ENCODE measurements at regions not wholly inside any gene's neighbourhood (a gene's known extent, or its start where the extent isn't known, plus 50 kb on each side); places are given as distances from the start of the nearest gene placed in this dataset.

DNA sequence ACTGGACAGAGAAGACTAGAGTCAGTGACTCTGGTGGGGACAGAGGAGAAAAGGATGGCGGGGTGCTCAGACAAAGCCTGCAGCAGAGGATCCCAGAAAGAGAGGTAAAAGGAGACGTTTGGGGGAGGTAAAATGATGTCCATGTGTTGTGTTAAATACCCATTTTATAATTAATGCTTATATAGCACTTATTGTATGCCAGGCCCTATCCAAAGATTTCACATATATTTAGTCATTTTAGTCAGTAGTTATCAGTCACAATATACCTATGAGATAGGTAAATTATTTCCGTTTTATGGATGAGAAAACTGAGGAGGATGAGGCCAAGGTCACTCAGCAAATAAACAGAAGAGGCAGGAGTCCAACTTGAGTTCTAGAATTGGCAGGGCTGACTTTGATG is 144.6 kb upstream of the SEMA3E start:
- no peak for FAIRE-seq
- TF ChIP-seq TAF1 (IDR thresholded peaks at IDR 0.05; ENCODE audit: borderline replicate concordance, low read depth, low read length) (no peak), POLR2A (IDR thresholded peaks at IDR 0.05; ENCODE audit: low read depth, low read length) (no peak), POLR2AphosphoS5 (IDR thresholded peaks at IDR 0.05; ENCODE audit: low read depth, low read length) (no peak)
- no peak for DNase-seq (ENCODE audit: insufficient read length)

DNA sequence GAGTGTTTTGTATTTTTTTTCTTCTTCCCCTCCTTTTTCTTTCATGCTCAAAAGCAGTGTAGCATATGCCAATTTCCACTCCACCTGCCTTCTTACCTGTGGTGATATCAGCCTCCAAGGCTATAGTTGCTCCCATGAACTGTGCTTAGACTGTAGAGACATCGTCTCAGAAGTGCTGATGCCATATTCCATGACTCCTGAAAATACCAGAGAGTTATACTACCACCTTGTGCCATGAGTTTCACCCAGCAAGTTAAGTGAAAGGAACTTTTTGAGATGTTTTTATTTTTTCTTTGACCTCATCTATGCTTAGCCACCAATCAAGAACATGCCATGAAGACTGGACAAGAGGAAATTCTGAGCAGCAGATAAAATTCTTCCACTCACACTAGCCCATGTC is 142.8 kb upstream of the SEMA3E start:
- FAIRE-seq (no peak), DNase-seq (ENCODE audit: insufficient read length) (no peak)
- TF ChIP-seq POLR2A (IDR thresholded peaks at IDR 0.05; ENCODE audit: low read depth, low read length), result no peak
- TF ChIP-seq POLR2AphosphoS5 (IDR thresholded peaks at IDR 0.05; ENCODE audit: low read depth, low read length), result no peak
- TF ChIP-seq TAF1 (IDR thresholded peaks at IDR 0.05; ENCODE audit: borderline replicate concordance, low read depth, low read length), result no peak

DNA sequence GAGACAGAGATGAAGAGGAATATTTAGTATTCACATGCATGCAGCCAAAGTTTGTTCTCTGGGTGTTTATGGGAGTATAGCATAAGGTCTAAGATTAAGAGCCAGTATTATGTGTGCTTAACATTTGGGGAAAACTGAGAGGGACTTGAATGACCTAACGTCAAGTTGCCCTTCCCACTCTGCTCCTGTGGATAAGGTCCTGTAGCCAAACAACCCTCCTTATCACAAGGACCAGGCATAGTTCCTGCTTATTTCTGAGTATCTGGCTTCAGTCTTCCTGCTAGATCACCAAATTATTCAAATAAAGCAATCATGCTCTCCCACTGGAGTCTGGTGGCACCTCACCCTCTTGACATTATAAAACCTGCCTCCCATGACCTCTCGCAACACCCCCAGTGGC is 137.9 kb upstream of the SEMA3E start:
- FAIRE-seq (no peak), DNase-seq (ENCODE audit: insufficient read length) (no peak)
- TF ChIP-seq POLR2A (IDR thresholded peaks at IDR 0.05; ENCODE audit: low read depth, low read length) (no peak), TAF1 (IDR thresholded peaks at IDR 0.05; ENCODE audit: borderline replicate concordance, low read depth, low read length) (no peak), POLR2AphosphoS5 (IDR thresholded peaks at IDR 0.05; ENCODE audit: low read depth, low read length) (no peak)

DNA sequence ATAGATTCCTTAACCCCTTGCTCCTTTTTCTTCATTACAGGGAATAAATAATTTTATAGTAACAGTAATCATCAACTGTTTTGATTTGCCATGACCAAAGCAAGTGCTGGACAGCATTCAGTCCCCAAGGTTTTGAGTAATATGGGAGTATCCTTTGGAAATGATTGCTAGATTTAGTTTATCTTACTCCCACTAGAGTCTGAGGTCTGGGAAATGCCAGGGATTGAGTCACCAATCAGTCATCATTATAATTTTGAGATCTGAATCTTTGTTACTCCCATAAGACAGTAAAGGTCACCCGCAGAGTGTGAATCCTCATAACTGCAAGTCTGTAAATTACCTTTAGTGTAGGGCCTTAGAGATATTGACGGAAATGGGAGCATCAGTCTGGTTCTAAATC is 133.7 kb upstream of the SEMA3E start:
- no peak for DNase-seq (ENCODE audit: insufficient read length)
- no peak for FAIRE-seq
- TF ChIP-seq POLR2AphosphoS5 (IDR thresholded peaks at IDR 0.05; ENCODE audit: low read depth, low read length), result no peak
- TF ChIP-seq TAF1 (IDR thresholded peaks at IDR 0.05; ENCODE audit: borderline replicate concordance, low read depth, low read length), result no peak
- no peak for TF ChIP-seq POLR2A (IDR thresholded peaks at IDR 0.05; ENCODE audit: low read depth, low read length)

DNA sequence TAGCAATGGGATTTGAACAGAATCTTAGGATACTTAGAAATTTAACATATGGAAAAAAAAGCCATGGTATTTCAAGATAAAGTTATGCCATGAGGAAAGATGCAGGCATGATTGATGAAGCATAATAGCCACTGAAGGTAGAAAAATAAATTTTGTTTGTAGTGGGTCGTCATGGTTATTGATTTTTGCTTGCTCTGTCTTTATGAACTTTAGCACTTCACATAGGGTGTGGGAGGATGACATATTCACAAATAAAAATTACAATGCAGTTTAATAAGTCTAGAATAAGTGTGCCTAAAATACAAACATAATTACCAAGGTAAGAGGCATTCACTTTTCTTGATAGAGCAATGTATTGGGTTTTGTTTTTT is 129.1 kb upstream of the SEMA3E start:
- FAIRE-seq (no peak), DNase-seq (ENCODE audit: insufficient read length) (no peak)
- TF ChIP-seq POLR2A (IDR thresholded peaks at IDR 0.05; ENCODE audit: low read depth, low read length) (no peak), POLR2AphosphoS5 (IDR thresholded peaks at IDR 0.05; ENCODE audit: low read depth, low read length) (no peak), TAF1 (IDR thresholded peaks at IDR 0.05; ENCODE audit: borderline replicate concordance, low read depth, low read length) (no peak)

- no peak for FAIRE-seq
Measured at GRCh38 chr7:83777406-83778072, 128.6 kb upstream of the SEMA3E start.

DNA sequence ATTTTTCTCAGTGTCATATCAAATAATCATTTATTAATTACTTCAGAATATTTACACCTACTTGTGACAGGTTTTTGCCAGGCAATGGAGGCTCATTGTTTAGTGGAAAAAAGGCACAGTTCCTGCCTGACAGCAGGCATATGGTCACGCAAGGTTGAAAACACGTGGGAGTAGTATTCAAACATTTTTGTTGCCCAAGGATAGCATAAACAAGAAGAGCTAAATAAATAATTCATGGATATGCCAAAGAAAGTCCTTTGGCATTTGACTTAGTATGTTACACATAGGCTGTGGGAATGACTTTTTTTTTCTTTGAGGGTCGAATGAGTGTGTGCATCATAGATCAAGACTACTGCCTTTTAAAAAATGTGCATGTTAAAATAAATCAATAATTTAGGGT is 120.5 kb upstream of the SEMA3E start:
- no peak for FAIRE-seq
- TF ChIP-seq POLR2A (IDR thresholded peaks at IDR 0.05; ENCODE audit: low read depth, low read length) (no peak), POLR2AphosphoS5 (IDR thresholded peaks at IDR 0.05; ENCODE audit: low read depth, low read length) (no peak), TAF1 (IDR thresholded peaks at IDR 0.05; ENCODE audit: borderline replicate concordance, low read depth, low read length) (no peak)
- DNase-seq (ENCODE audit: insufficient read length), result no peak

More at GRCh38 chr7:83777406-83778072, 128.6 kb upstream of the SEMA3E start:
- no peak for DNase-seq (ENCODE audit: insufficient read length)
- TF ChIP-seq TAF1 (IDR thresholded peaks at IDR 0.05; ENCODE audit: borderline replicate concordance, low read depth, low read length) (no peak), POLR2AphosphoS5 (IDR thresholded peaks at IDR 0.05; ENCODE audit: low read depth, low read length) (no peak), POLR2A (IDR thresholded peaks at IDR 0.05; ENCODE audit: low read depth, low read length) (no peak)

GRCh38 chr7:83751217-83751616 is 102.3 kb upstream of the SEMA3E start:
- FAIRE-seq (no peak), DNase-seq (ENCODE audit: insufficient read length) (no peak)
- TF ChIP-seq POLR2A (IDR thresholded peaks at IDR 0.05; ENCODE audit: low read depth, low read length), result no peak
- no peak for TF ChIP-seq POLR2AphosphoS5 (IDR thresholded peaks at IDR 0.05; ENCODE audit: low read depth, low read length)
- no peak for TF ChIP-seq TAF1 (IDR thresholded peaks at IDR 0.05; ENCODE audit: borderline replicate concordance, low read depth, low read length)

DNA sequence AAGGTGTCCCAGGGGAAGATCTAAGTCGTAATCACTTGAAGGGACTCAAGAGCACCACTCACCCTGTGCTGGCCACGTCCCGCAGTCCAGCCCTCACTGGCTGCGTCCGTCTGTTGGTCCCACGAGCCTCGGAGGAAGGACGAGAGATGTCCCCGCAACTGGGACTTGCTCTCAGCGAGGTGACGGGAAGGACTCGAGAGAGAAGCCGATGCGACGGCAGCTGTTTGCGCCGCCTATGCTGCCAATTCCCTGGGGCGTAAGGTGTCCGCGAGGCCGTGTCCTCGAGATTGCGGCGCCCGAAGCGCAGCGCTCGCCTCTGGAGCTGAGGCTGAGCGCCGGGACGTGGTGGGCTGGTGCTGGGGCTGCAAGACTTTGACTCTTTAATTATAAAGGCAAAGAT is 100.6 kb upstream of the SEMA3E start:
- no peak for DNase-seq (ENCODE audit: insufficient read length)
- TF ChIP-seq POLR2AphosphoS5 (IDR thresholded peaks at IDR 0.05; ENCODE audit: low read depth, low read length) (no peak), TAF1 (IDR thresholded peaks at IDR 0.05; ENCODE audit: borderline replicate concordance, low read depth, low read length) (no peak), POLR2A (IDR thresholded peaks at IDR 0.05; ENCODE audit: low read depth, low read length) (no peak)
- no peak for FAIRE-seq

GRCh38 chr7:83739527-83739926 is 90.6 kb upstream of the SEMA3E start:
- FAIRE-seq (no peak), DNase-seq (ENCODE audit: insufficient read length) (no peak)
- TF ChIP-seq TAF1 (IDR thresholded peaks at IDR 0.05; ENCODE audit: borderline replicate concordance, low read depth, low read length) (no peak), POLR2AphosphoS5 (IDR thresholded peaks at IDR 0.05; ENCODE audit: low read depth, low read length) (no peak), POLR2A (IDR thresholded peaks at IDR 0.05; ENCODE audit: low read depth, low read length) (no peak)

- FAIRE-seq (no peak), DNase-seq (ENCODE audit: insufficient read length) (no peak)
- TF ChIP-seq POLR2A (IDR thresholded peaks at IDR 0.05; ENCODE audit: low read depth, low read length) (no peak), POLR2AphosphoS5 (IDR thresholded peaks at IDR 0.05; ENCODE audit: low read depth, low read length) (no peak), TAF1 (IDR thresholded peaks at IDR 0.05; ENCODE audit: borderline replicate concordance, low read depth, low read length) (no peak)
Measured at GRCh38 chr7:83738291-83738835, 89.4 kb upstream of the SEMA3E start.

DNA sequence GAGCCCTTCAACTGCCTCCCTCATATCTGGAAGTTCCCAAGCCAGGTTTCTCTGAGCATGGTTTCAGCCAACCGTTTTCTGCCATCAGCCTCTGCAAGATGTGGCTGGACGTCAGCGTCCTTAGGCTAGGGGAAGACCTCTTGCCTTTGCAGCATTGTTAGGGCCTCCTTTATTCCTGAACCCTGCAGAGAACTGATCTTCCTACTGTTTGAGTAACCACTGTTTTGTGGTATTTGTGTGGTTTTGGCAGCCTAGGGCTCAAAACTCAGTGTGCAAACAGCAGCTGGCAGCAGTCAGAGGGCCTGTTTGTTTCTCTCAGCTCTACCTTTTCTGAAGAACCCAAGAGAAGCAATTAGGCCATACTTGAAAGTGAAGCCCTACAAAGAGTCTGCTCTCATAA is 83.4 kb upstream of the SEMA3E start:
- TF ChIP-seq POLR2AphosphoS5 (IDR thresholded peaks at IDR 0.05; ENCODE audit: low read depth, low read length), result no peak
- DNase-seq (ENCODE audit: insufficient read length) (no peak), FAIRE-seq (no peak)

All from GM12892 (cell line).